ENCODE measurements at regions not wholly inside any gene's neighbourhood (a gene's known extent, or its start where the extent isn't known, plus 50 kb on each side); places are given as distances from the start of the nearest gene placed in this dataset.

DNA sequence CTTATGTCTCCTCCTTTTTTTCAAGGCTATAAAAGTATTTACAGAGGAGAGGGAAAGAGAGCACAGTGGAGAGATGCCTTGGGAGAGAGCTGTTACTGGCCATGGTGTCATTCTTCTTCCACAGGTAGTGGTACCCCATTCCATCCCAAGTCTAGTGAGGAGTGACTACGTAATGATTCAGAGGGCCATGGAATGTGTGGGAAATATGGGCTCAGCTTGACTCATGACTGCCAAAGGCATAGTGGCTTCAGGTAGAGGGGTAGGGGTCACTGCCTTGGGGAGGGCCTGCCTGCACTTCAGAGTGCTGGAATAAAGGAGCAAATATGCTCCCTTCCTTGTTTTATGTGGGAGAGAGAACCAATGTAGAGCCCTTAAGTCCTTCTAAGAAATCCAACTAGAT lies 620.6 kb downstream of the IRS1 start:
- Mint-ChIP-seq H3K4me1 (peaks cover 5% of the 10 kb centered on the region; the same call in 2 of the 3 replicates), H3K27me3 (ENCODE audit: insufficient read depth, low read depth, poor library complexity) (peaks cover 8% of the 10 kb centered on the region), H3K9me3 (peaks cover 6% of the 10 kb centered on the region; the same call in 2 of the 3 replicates), H3K4me3 (no peak overlapping the region), H3K36me3 (ENCODE audit: low read depth) (peaks cover 2% of the 10 kb centered on the region; the same call in 1 of the 3 replicates), H3K27ac (no peak overlapping the region)
- H2AFZ ChIP-seq: no peak overlapping the region
- TF ChIP-seq, protein P1, sequence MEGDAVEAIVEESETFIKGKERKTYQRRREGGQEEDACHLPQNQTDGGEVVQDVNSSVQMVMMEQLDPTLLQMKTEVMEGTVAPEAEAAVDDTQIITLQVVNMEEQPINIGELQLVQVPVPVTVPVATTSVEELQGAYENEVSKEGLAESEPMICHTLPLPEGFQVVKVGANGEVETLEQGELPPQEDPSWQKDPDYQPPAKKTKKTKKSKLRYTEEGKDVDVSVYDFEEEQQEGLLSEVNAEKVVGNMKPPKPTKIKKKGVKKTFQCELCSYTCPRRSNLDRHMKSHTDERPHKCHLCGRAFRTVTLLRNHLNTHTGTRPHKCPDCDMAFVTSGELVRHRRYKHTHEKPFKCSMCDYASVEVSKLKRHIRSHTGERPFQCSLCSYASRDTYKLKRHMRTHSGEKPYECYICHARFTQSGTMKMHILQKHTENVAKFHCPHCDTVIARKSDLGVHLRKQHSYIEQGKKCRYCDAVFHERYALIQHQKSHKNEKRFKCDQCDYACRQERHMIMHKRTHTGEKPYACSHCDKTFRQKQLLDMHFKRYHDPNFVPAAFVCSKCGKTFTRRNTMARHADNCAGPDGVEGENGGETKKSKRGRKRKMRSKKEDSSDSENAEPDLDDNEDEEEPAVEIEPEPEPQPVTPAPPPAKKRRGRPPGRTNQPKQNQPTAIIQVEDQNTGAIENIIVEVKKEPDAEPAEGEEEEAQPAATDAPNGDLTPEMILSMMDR (conservative IDR thresholded peaks at IDR 0.05; ENCODE audit: low read depth in 2 of 2): no peak
- TF ChIP-seq, protein P2, sequence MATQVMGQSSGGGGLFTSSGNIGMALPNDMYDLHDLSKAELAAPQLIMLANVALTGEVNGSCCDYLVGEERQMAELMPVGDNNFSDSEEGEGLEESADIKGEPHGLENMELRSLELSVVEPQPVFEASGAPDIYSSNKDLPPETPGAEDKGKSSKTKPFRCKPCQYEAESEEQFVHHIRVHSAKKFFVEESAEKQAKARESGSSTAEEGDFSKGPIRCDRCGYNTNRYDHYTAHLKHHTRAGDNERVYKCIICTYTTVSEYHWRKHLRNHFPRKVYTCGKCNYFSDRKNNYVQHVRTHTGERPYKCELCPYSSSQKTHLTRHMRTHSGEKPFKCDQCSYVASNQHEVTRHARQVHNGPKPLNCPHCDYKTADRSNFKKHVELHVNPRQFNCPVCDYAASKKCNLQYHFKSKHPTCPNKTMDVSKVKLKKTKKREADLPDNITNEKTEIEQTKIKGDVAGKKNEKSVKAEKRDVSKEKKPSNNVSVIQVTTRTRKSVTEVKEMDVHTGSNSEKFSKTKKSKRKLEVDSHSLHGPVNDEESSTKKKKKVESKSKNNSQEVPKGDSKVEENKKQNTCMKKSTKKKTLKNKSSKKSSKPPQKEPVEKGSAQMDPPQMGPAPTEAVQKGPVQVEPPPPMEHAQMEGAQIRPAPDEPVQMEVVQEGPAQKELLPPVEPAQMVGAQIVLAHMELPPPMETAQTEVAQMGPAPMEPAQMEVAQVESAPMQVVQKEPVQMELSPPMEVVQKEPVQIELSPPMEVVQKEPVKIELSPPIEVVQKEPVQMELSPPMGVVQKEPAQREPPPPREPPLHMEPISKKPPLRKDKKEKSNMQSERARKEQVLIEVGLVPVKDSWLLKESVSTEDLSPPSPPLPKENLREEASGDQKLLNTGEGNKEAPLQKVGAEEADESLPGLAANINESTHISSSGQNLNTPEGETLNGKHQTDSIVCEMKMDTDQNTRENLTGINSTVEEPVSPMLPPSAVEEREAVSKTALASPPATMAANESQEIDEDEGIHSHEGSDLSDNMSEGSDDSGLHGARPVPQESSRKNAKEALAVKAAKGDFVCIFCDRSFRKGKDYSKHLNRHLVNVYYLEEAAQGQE (IDR thresholded peaks at IDR 0.05; ENCODE audit: unreplicated experiment): no peak
- TF ChIP-seq, protein P3, sequence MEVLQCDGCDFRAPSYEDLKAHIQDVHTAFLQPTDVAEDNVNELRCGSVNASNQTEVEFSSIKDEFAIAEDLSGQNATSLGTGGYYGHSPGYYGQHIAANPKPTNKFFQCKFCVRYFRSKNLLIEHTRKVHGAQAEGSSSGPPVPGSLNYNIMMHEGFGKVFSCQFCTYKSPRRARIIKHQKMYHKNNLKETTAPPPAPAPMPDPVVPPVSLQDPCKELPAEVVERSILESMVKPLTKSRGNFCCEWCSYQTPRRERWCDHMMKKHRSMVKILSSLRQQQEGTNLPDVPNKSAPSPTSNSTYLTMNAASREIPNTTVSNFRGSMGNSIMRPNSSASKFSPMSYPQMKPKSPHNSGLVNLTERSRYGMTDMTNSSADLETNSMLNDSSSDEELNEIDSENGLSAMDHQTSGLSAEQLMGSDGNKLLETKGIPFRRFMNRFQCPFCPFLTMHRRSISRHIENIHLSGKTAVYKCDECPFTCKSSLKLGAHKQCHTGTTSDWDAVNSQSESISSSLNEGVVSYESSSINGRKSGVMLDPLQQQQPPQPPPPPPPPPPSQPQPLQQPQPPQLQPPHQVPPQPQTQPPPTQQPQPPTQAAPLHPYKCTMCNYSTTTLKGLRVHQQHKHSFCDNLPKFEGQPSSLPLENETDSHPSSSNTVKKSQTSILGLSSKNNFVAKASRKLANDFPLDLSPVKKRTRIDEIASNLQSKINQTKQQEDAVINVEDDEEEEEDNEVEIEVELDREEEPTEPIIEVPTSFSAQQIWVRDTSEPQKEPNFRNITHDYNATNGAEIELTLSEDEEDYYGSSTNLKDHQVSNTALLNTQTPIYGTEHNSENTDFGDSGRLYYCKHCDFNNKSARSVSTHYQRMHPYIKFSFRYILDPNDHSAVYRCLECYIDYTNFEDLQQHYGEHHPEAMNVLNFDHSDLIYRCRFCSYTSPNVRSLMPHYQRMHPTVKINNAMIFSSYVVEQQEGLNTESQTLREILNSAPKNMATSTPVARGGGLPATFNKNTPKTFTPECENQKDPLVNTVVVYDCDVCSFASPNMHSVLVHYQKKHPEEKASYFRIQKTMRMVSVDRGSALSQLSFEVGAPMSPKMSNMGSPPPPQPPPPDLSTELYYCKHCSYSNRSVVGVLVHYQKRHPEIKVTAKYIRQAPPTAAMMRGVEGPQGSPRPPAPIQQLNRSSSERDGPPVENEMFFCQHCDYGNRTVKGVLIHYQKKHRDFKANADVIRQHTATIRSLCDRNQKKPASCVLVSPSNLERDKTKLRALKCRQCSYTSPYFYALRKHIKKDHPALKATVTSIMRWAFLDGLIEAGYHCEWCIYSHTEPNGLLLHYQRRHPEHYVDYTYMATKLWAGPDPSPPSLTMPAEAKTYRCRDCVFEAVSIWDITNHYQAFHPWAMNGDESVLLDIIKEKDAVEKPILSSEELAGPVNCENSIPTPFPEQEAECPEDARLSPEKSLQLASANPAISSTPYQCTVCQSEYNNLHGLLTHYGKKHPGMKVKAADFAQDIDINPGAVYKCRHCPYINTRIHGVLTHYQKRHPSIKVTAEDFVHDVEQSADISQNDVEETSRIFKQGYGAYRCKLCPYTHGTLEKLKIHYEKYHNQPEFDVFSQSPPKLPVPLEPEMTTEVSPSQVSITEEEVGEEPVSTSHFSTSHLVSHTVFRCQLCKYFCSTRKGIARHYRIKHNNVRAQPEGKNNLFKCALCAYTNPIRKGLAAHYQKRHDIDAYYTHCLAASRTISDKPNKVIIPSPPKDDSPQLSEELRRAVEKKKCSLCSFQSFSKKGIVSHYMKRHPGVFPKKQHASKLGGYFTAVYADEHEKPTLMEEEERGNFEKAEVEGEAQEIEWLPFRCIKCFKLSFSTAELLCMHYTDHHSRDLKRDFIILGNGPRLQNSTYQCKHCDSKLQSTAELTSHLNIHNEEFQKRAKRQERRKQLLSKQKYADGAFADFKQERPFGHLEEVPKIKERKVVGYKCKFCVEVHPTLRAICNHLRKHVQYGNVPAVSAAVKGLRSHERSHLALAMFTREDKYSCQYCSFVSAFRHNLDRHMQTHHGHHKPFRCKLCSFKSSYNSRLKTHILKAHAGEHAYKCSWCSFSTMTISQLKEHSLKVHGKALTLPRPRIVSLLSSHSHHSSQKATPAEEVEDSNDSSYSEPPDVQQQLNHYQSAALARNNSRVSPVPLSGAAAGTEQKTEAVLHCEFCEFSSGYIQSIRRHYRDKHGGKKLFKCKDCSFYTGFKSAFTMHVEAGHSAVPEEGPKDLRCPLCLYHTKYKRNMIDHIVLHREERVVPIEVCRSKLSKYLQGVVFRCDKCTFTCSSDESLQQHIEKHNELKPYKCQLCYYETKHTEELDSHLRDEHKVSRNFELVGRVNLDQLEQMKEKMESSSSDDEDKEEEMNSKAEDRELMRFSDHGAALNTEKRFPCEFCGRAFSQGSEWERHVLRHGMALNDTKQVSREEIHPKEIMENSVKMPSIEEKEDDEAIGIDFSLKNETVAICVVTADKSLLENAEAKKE (CRISPR knock-in tag; IDR thresholded peaks at IDR 0.05): no peak
- TF ChIP-seq NANOG (IDR thresholded peaks at IDR 0.05; ENCODE audit: borderline replicate concordance): no peak
- no peak for TF ChIP-seq CREB1 (CRISPR knock-in tag; IDR thresholded peaks at IDR 0.05; ENCODE audit: low read depth)
- TF ChIP-seq STAT1 (IDR thresholded peaks at IDR 0.05; ENCODE audit: unreplicated experiment): no peak
- no peak for TF ChIP-seq EZH2phosphoT487 (IDR thresholded peaks at IDR 0.05; ENCODE audit: unreplicated experiment)
- TF ChIP-seq, protein P4, sequence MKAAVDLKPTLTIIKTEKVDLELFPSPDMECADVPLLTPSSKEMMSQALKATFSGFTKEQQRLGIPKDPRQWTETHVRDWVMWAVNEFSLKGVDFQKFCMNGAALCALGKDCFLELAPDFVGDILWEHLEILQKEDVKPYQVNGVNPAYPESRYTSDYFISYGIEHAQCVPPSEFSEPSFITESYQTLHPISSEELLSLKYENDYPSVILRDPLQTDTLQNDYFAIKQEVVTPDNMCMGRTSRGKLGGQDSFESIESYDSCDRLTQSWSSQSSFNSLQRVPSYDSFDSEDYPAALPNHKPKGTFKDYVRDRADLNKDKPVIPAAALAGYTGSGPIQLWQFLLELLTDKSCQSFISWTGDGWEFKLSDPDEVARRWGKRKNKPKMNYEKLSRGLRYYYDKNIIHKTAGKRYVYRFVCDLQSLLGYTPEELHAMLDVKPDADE (IDR thresholded peaks at IDR 0.05): no peak
- TF ChIP-seq POLR2AphosphoS5 (IDR thresholded peaks at IDR 0.05; ENCODE audit: low read depth): no peak
- TF ChIP-seq JUNB (IDR thresholded peaks at IDR 0.05; ENCODE audit: unreplicated experiment): no peak
- no peak for TF ChIP-seq EZH2 (IDR thresholded peaks at IDR 0.05; ENCODE audit: low read depth, unreplicated experiment)
- DNase-seq (ENCODE audit: low spot score) (no peak), ATAC-seq (no peak)
- no peak overlapping the region for H3K4me3 ChIP-seq
- no peaks in the 10 kb centered on the region for H4K20me1 ChIP-seq (replicated peaks; ENCODE audit: insufficient read depth)
- H3K9me2 ChIP-seq (ENCODE audit: insufficient read depth): no peaks in the 10 kb centered on the region; the same call in 1 of the 2 replicates
- H3K4me1 ChIP-seq (ENCODE audit: insufficient read depth): no peaks in the 10 kb centered on the region
- H3F3A ChIP-seq (replicated peaks; ENCODE audit: low read depth): no peaks in the 10 kb centered on the region
- H3K79me2 ChIP-seq (replicated peaks; ENCODE audit: insufficient read depth): no peaks in the 10 kb centered on the region
- no peaks in the 10 kb centered on the region for H3K36me3 ChIP-seq (ENCODE audit: insufficient read depth)
- no peak overlapping the region for H3K27ac ChIP-seq (ENCODE audit: low read depth)
- H3K4me2 ChIP-seq: no peak overlapping the region
- no peaks in the 10 kb centered on the region for H3K27me3 ChIP-seq (ENCODE audit: insufficient read depth)
